Fibroblast of peridontal ligament (primary cell): ENCODE measurements at regions not wholly inside any gene's neighbourhood (a gene's known extent, or its start where the extent isn't known, plus 50 kb on each side); places are given as distances from the start of the nearest gene placed in this dataset.
"Not testable (repeated sequence)": the region's sequence is repeated elsewhere in the genome, so short reads cannot be mapped to it uniquely, and the experiment has no call there.

Experiments
- DNase-seq: peaks from one replicate; pipeline ENCODE4 v3.0.0-alpha.2; 2010; ENCODE audit errors: extremely low read depth

- DNase-seq = no peak
Observed at GRCh38 chr5:25570067-25570583, 925.3 kb upstream of the CDH10 start.

- DNase-seq = no peak
Observed at GRCh38 chr5:25568989-25569625, 924.3 kb upstream of the CDH10 start.

- no peak for DNase-seq
Observed at GRCh38 chr5:25568294-25568693, 923.5 kb upstream of the CDH10 start.

- no peak for DNase-seq
Observed at GRCh38 chr5:25567881-25568280, 923.1 kb upstream of the CDH10 start.

GRCh38 chr5:25562656-25563055 lies 917.9 kb upstream of the CDH10 start:
- no peak for DNase-seq

- DNase-seq = no peak
Observed at GRCh38 chr5:25554077-25554476, 909.3 kb upstream of the CDH10 start.

GRCh38 chr5:25552871-25553481 lies 908.2 kb upstream of the CDH10 start:
- DNase-seq = no peak

- DNase-seq = no peak
Observed at GRCh38 chr5:25550793-25551192, 906.0 kb upstream of the CDH10 start.

GRCh38 chr5:25544652-25545249 lies 900.0 kb upstream of the CDH10 start:
- no peak for DNase-seq

GRCh38 chr5:25540628-25541027 lies 895.9 kb upstream of the CDH10 start:
- no peak for DNase-seq

- no peak for DNase-seq
Observed at GRCh38 chr5:25539536-25539935, 894.8 kb upstream of the CDH10 start.

GRCh38 chr5:25536461-25536860 lies 891.7 kb upstream of the CDH10 start:
- DNase-seq = not testable (repeated sequence)

GRCh38 chr5:25516141-25516540 lies 871.4 kb upstream of the CDH10 start:
- DNase-seq = no peak

GRCh38 chr5:25515525-25515924 lies 870.7 kb upstream of the CDH10 start:
- no peak for DNase-seq

GRCh38 chr5:25510692-25511091 lies 865.9 kb upstream of the CDH10 start:
- DNase-seq = not testable (repeated sequence)

GRCh38 chr5:25508011-25508410 lies 863.2 kb upstream of the CDH10 start:
- DNase-seq = not testable (repeated sequence)

GRCh38 chr5:25500635-25501034 lies 855.9 kb upstream of the CDH10 start:
- DNase-seq = no peak

- DNase-seq = no peak
Observed at GRCh38 chr5:25489834-25490538, 845.2 kb upstream of the CDH10 start.

GRCh38 chr5:25488119-25488518 lies 843.3 kb upstream of the CDH10 start:
- no peak for DNase-seq

GRCh38 chr5:25484391-25484790 lies 839.6 kb upstream of the CDH10 start:
- no peak for DNase-seq

GRCh38 chr5:25481463-25481862 lies 836.7 kb upstream of the CDH10 start:
- no peak for DNase-seq

GRCh38 chr5:25459082-25459481 lies 814.3 kb upstream of the CDH10 start:
- no peak for DNase-seq

GRCh38 chr5:25458628-25459027 lies 813.9 kb upstream of the CDH10 start:
- no peak for DNase-seq
